CD4-positive, alpha-beta T cell treated with Interleukin-6 for 4 hours (primary cell): ENCODE measurements at regions not wholly inside any gene's neighbourhood (a gene's known extent, or its start where the extent isn't known, plus 50 kb on each side); places are given as distances from the start of the nearest gene placed in this dataset.
"Not testable (repeated sequence)": the region's sequence is repeated elsewhere in the genome, so short reads cannot be mapped to it uniquely, and the experiment has no call there.

Experiments used
- DNase-seq: peaks from one replicate; pipeline ENCODE4 v3.0.0-alpha.2; 2020; ENCODE audit warnings: mixed read lengths

DNA sequence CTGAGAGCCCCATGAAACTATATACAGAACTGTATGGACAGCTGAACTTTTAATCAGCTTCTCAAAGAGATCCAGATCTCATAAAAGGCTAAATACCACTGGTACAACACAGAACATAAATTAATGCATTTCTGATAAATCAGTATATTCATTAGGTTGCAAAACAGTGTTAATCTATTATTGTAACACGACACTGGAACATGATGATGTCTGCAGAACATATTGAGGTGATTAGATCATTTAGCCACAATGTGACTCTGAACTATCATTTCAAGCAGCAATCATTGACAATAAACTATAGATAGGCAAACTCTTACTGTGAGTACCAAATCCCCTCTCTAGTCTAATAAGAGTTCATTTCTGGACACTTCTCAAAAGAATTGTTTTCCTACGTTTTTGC lies 50.3 kb downstream of the GASK1B start:
- DNase-seq, result no peak

- no peak for DNase-seq
These were observed 51.7 kb downstream of the GASK1B start for GRCh38 chr4:158121161-158121579.

GRCh38 chr4:158120645-158121151 lies 52.1 kb downstream of the GASK1B start:
- not testable (repeated sequence) for DNase-seq

GRCh38 chr4:158112611-158113010 lies 60.2 kb downstream of the GASK1B start:
- no peak for DNase-seq

DNA sequence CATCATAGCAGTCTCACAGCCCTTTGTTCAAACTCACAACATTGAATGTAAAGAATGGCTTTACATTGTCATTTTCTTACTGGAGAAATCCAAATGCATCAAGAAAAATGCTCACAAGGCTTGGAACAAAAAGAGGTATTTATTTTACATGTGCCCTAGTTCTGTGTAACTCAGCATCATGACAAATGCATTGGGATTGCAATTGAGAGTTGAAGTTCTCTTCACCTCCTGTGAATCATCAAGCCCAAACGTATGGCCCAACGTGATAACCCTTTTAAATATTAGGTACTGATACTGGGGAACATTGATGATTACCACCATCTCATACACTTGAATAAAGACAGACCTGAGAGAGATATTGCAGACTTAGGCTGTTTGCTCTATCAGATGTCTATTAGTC lies 61.6 kb downstream of the GASK1B start:
- no peak for DNase-seq

DNA sequence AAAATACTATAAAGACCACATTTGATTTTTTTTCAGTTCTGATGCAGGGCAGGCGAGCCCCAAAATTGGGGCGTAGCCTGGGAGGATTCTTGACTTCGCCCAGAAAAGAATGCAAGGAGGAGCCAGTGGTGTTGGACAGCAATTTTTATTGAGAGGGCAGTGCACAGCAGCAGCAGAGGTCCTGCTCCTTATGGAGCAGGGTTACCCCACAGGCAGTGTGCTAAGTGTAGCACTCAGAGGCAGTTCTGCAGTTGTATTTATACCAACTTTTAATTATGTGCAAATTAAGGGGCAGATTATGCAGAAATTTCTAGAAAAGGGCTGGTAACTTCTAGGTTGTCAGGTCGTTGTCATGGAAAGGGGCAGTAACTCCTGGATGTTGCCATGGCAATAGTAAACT lies 69.9 kb downstream of the GASK1B start:
- DNase-seq, result no peak

- DNase-seq, result no peak
These were observed 73.1 kb downstream of the GASK1B start for GRCh38 chr4:158099686-158100085.

DNA sequence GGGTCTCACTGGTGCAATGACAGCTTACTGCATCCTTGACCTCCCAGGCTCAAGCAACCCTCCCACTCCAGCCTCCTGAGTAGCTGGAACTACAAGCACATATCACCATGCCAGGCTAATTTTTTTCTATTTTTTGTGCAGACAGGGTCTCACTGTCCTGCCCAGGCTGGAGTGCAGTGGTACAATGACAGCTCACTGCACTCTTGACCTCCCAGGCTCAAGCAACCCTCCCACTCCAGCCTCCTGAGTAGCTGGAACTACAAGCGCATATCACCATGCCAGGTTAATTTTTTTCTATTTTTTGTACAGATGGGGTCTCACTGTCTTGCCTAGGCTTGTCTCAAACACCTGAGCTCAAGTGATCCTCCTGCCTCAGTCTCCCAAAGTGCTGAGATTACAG lies 74.0 kb downstream of the GASK1B start:
- no peak for DNase-seq

DNA sequence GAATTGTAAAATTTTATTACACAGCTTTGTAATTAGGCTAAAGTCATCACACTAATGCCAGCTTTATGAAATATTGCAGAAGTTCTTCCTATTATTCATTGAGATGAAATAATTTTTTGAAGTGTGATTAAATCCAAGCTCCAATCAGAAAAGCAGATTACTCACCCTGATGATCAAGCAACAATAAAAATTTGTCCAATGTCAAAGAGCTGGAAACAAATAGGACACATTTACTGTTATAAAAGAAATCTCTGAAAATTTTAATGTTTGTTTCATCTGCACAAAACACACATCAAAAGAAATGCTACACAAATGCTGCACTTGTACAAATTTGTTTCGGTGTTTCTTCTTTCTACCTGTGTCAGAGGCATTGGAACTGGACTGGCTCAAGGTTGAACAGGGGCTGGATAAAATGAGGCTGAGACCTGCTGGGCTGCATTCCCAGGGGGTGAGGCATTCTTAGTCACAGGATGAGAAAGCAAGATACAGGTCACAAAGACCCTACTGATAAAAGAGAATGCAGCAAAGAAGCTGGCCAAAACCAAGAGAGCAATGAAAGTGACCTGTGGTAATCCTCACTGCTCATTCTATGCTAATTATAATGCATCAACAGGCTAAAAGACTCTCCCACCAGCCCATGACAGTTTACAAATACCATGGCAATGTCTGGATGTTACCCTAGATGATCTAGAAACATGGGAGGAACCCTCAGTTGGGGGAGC lies 78.3 kb downstream of the GASK1B start:
- no peak for DNase-seq

- no peak for DNase-seq
These were observed 82.5 kb downstream of the GASK1B start for GRCh38 chr4:158090323-158090722.

GRCh38 chr4:158089897-158090296 lies 82.9 kb downstream of the GASK1B start:
- not testable (repeated sequence) for DNase-seq

- no peak for DNase-seq
These were observed 92.5 kb downstream of the GASK1B start for GRCh38 chr4:158080354-158080753.

DNA sequence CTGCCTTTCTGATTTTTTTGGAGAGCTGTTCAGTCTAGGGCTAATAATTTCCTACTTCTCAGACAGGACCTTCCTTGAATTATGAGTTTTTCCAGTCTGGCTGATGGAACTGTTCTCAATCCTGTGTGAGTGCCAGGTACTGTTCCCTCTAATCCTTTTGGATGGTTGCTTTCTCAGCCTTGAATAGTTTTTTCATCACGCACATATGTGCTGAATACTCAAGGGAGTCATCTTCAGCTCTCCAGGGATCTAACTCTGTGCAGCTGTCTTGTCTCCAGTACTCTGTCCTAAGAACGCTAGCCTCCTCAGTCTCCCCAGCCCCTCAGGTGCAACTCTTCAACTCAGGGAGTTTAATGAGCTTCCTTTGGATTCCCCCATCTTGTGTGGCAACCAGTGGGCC lies 93.2 kb downstream of the GASK1B start:
- no peak for DNase-seq

DNA sequence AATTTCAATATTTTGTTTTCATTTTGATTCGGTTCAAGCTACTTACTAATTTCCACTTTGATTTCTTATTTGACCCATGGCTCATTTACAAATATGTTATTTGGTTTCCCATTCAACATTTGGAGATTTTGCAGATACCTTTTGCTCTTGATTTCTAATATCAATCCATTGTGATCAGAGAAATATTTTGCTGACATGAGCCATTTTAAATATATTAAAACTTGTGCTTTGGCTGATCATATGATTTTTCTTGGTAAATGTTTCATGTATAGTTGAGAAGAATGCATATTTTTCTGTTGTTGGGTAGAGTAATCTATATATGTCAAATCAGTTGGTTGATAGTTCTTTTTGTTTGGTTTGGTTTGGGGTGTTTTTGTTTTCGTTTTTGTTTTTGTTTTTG lies 95.0 kb downstream of the GASK1B start:
- DNase-seq, result no peak

GRCh38 chr4:158074851-158075250 lies 98.0 kb downstream of the GASK1B start:
- no peak for DNase-seq

DNA sequence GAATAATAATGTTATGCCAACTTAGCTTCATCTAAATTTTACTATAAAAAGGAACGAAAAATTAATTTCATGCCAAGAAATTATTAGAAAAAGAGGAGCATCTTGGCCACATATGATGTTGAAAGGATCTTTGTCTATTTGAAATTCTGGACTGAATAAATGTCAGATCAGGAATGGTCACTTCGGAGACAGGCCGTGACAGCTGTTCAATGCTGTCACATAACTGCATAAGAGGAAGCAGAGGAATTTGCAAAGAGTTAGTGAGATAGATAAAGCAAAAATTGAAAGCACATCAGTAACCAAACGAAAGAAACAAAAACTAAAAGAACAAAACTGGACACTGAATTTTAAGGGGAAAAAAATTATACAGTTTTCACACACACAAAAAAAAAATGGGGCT lies 100.9 kb downstream of the GASK1B start:
- no peak for DNase-seq

DNA sequence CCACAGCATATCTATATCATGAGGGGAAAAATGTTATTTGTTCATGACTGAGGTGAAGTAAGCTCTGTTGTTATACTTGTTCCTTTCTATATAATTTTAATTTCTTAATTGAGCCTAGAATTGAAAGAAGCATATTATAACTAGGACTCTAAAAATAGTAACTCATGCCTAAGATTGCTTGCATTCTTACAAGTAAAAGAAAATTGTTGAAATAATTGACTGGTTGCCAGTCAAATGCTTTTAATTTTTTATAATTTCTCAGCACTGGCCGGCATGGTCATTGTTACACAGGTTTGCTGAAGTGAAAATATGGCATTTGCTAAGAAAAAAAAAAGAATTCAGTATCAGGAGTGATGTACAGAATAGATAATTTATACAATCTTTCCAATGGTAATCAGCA lies 104.8 kb downstream of the GASK1B start:
- DNase-seq, result no peak

DNA sequence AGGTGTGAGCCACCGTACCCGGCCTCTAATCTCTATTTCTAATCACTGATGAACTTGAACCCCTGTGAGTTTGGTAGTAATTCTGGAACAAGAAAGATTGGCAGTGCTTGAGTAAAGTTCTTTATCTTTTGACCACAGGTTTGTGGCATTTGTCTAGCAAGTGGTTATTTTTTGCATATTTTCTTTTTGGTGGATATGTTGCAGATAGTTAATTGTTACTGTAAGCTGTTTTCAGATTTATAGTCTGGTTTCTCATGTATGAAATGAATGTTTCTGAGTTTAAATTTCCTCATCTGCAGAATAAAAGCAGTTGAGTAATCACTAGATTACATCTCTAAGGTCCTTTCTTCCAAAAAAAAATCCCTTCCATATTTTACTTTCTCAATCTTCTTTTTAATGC lies 105.2 kb downstream of the GASK1B start:
- no peak for DNase-seq

- no peak for DNase-seq
These were observed 107.2 kb downstream of the GASK1B start for GRCh38 chr4:158065603-158066002.

DNA sequence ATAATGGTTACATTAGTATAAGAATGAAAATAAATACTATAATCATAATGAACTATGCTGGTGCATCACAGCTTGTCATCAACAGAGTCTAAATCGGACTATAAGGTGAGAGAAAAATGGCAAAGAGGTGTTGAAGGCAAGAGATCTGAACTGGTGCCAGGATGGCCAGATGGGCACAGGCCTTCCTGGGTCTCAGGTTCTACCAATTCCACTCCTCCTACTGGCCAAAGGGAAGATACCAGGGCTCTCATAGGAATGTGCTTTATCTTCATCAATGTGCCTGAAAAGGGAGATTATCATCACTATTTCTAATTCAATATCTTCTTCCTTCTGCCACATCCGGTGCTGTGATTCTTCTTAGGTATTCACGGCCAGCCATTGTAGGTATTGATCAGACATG lies 107.6 kb downstream of the GASK1B start:
- no peak for DNase-seq

GRCh38 chr4:158056689-158057245 lies 116.1 kb downstream of the GASK1B start:
- no peak for DNase-seq

DNA sequence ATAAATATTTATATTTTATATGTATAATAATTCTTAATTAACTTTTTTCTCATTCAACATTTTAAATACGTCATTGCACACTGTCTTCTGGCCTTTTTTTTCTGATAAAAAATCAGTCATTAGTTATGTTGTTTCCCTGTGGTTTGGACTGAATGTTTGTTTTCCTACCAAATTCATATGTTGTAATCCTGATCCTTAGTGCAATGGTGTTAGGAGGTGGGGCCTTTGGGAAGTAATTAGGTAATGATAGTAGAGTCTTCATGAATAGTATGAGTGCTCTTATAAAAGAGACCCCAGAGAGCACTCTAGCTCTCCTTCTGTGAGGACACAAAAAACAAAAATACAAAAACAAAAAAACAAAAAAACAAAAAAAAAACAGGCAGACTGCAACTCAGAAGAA lies 117.2 kb downstream of the GASK1B start:
- no peak for DNase-seq

- DNase-seq, result no peak
These were observed 119.0 kb downstream of the GASK1B start for GRCh38 chr4:158053801-158054200.

- no peak for DNase-seq
These were observed 119.7 kb downstream of the GASK1B start for GRCh38 chr4:158053086-158053485.
